HG03045 (cell line): ENCODE measurements at regions not wholly inside any gene's neighbourhood (a gene's known extent, or its start where the extent isn't known, plus 50 kb on each side); places are given as distances from the start of the nearest gene placed in this dataset.
"Not testable (repeated sequence)": the region's sequence is repeated elsewhere in the genome, so short reads cannot be mapped to it uniquely, and the experiment has no call there.

Experiments
- ATAC-seq: cut with Tn5 transposase; IDR thresholded peaks from one replicate; pipeline ENCODE4 v1.9.1; 2021; ENCODE audit warnings: mild to moderate bottlenecking, moderate library complexity; ENCODE audit not compliant: unreplicated experiment

- no peak for ATAC-seq
Observed at GRCh38 chr19:41495589-41495988, 52.6 kb downstream of the ERICH4 start.

- no peak for ATAC-seq
Observed at GRCh38 chr19:41499899-41500298, 56.9 kb downstream of the ERICH4 start.

- ATAC-seq, result no peak
Observed at GRCh38 chr19:41500443-41500842, 57.5 kb downstream of the ERICH4 start.

GRCh38 chr19:41501854-41502253 lies 58.9 kb downstream of the ERICH4 start:
- ATAC-seq, result no peak

- ATAC-seq, result no peak
Observed at GRCh38 chr19:41505105-41505504, 62.1 kb downstream of the ERICH4 start.

- no peak for ATAC-seq
Observed at GRCh38 chr19:41510484-41510883, 65.5 kb upstream of the CEACAM21 start.

GRCh38 chr19:41511628-41512027 lies 64.3 kb upstream of the CEACAM21 start:
- ATAC-seq, result no peak

- ATAC-seq, result no peak
Observed at GRCh38 chr19:41515015-41515652, 60.8 kb upstream of the CEACAM21 start.

- not testable (repeated sequence) for ATAC-seq
Observed at GRCh38 chr19:41516292-41517171, 59.4 kb upstream of the CEACAM21 start.

GRCh38 chr19:41518141-41518540 lies 57.8 kb upstream of the CEACAM21 start:
- no peak for ATAC-seq

GRCh38 chr19:41521138-41521930 lies 54.6 kb upstream of the CEACAM21 start:
- ATAC-seq, result not testable (repeated sequence)

GRCh38 chr19:41521931-41522555 lies 53.9 kb upstream of the CEACAM21 start:
- ATAC-seq, result peak; percentile 54

- ATAC-seq, result no peak
Observed at GRCh38 chr19:41525989-41526388, 50.0 kb upstream of the CEACAM21 start.
